ENCODE measurements at regions not wholly inside any gene's neighbourhood (a gene's known extent, or its start where the extent isn't known, plus 50 kb on each side); places are given as distances from the start of the nearest gene placed in this dataset.

DNA sequence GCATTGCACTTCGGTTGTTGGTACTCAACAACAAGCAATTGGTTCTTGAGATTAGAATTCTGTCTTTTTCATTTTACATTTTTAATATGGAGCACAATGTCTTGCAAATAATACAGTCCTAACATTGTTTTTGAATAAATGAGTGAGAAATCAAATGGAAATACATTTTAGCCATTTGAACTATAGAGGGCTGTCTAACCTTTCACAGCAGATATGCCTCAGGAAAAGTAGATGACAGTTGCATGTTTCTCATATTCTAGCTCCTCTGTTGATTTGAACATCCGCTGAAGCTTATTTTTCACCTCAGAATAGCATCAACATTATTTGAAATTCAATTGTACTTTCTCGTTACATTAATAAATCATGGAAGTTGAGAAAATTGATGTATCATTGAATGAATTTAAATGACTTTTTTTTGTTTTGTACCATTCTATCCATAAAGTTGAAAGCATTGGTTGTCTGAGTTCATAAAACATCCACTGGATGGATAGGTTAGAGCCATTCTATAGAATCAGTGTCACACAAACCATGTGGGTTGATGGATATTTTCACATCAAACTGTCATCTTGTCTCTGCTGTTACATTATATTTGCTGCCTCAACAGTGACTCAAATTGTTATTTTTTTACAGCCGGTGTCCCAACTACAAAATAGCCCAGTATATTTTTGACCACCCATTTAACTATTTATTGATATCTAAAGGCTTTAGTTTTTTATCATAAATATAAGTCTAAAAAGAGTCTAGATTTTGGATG, 928.3 kb downstream of the NSUN3 start:
- DNase-seq = no peak

GRCh38 chr3:94996743-94997142, 933.9 kb downstream of the NSUN3 start:
- DNase-seq = no peak

GRCh38 chr3:95002438-95003046, 939.7 kb downstream of the NSUN3 start:
- no peak for DNase-seq

- no peak for DNase-seq
These were observed 965.8 kb downstream of the NSUN3 start for GRCh38 chr3:95028688-95029087.

GRCh38 chr3:95029644-95030043, 966.8 kb downstream of the NSUN3 start:
- DNase-seq = no peak

DNA sequence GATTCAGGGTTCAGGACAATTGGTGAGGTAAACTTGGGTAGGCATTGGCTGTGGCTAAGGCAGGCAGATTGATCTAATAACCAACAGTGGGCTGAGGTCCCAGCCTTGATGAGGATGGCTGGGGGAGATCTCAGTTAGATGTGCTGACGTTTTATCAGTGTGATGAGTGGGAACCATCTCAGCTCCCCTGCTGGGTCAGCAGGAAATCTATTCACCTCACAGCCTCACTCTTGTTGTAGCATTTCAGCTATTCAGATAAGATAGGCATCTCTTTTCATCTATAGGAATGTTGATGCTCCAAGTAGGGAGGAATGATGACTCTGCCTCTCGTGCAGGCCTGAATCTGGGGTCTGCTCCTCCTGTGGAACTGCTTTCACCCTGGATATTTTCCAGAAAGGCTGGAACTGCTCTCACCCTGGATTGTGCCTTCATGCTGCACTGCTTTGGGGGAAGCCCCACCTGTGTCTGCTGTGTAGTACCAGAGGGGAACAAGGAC, 973.7 kb downstream of the NSUN3 start:
- DNase-seq = no peak

GRCh38 chr3:95037097-95037496, 974.2 kb downstream of the NSUN3 start:
- no peak for DNase-seq

DNA sequence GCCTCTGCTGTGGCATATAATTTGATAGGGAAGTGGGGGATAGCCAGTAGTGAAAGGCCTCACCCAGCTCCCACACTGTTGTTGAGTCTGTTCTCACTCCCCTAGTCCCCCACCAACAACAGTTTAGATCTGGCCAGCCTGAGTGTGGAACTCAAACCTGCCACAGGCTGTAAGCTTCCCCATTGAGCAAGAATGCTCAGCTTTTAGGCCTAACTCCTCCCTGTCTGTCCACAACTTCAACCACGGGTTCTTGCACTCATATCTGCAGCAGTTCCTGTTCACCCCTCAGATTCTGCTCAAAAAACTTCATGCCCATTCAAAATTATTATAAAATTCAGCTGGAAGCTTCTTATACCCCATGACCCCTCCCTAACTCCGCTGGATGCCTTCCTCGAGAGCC, 975.1 kb downstream of the NSUN3 start:
- no peak for DNase-seq

DNA sequence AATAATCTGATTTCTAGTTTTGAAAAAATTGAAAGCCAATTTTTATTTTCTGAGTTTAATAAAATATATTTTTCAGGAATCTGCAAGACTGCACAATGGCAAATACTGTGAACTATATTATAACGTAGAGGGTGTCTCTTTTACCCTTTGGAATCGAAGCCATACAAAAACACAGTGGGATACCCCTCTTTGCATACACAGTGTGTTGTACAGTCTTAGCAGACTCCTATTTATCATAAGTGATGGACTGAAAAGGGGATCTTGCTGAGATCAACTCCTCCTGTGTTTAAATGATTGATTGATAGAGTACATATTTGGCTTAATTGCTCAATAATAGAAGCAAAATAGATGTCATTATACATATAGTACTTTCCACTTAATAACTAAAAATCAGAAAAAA, 981.2 kb downstream of the NSUN3 start:
- DNase-seq = no peak

DNA sequence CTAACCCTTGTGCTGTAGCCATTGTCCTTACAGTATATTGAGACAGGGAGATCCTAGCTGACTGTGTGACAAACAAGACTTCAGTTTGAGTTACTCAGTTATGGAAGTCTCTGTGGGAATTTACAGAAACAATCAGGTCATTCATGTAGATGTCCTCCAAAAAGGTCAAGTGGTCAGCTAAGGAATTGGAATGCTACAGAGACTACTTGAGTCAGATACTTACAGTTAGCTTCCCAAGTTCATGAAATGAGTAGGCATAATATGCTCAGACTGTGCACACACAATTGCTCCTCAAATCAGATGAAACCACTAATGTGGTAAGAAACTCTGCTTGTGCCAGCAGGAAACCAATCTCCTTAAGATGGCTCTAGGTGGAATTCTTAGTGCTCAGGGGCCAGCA, 985.7 kb downstream of the NSUN3 start:
- no peak for DNase-seq

GRCh38 chr3:95049841-95050240, 987.0 kb downstream of the NSUN3 start:
- DNase-seq = no peak

DNA sequence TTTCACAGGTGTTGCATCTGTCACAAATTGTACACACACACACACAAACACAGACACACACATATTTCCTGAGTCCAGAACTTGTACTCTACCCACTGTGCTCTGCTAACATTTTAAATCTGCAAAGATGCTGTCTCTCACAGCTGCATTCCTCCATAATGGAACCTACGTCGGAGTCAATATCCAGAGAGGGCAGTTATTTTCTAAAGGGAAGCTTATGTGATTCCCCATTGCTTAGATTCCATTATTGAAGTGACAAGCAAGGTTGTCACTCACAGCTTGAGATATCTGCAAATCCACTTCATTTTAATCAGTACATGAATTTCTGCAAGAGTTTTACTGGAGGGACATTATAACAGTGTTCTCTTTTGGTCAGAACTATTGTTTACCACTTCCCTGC, 992.4 kb downstream of the NSUN3 start:
- DNase-seq = no peak

DNA sequence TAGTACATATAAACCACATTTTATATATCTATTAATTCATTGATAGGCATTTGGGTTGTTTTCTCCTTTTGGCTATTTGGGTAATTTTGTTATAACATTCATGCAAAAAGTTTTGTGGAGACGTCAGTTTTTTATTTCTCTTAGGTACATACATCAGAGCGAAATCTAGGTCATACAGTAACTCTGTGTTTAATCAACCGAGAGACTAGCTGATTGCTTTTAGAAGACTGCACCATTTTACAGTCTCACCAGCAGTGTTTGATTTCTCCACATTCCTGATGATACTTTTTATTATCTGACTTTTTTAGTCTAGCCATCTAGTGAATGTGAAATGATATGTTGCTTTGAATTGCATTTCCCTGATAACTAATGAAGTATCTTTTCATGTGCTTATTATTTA, 1019.3 kb downstream of the NSUN3 start:
- DNase-seq = no peak

- DNase-seq = no peak
These were observed 1021.9 kb downstream of the NSUN3 start for GRCh38 chr3:95084738-95085137.

DNA sequence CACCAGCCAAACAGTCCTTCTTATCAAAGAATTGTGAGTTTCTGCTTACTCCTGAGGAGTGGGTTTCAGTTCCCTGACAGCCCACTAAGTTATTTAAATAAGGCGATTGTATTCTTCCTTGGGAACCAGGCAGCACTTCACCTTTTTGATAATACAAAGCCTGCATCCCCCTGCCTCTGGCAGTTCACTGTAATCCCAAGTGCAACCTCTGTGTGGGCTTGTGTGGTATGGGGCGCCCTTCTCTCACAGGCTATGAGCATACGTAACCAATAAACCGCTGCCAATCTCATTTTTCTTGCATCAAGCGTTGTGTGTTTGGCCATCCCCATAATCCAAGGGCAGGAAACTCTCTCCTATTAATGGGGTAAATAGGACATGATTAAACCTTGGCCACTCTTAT, 1025.6 kb downstream of the NSUN3 start:
- no peak for DNase-seq

DNA sequence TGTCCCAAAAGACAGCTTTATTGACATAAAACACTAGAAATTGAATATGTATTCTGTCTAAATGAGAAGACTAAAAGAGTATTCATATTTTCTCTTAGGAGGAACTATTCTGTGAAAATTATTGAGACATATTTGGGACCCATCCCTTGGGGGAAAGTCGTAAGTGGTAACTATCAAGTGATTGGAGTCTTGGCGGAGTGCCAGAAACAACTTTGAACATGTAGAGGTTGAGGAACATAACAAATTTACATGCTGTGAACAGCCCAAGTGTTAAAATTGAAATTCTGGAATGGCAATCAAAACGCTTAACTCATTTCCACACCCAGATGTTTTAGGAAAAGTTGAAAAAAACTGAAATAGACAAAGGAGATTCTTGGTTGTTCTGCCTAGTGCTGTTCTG, 1034.6 kb downstream of the NSUN3 start:
- no peak for DNase-seq

DNA sequence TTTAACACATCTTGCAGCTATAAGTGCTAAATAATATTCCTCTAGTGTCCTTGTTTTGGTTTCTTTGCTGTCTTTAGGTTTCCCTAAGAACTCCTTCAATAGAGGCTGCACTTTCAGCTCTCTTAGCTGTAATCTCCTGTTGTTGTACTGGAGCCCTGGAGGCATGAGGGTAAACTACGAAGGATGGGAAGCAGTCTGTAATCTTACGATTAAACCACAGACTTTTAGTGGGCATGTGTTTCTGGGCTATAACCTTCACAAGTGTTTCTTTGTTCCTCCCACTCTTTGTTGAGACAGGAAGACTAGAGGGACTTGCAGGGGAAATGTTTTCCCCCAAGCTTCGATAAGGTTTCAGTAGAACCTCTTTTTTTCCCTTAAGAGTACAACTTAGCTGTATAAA, 1058.1 kb downstream of the NSUN3 start:
- no peak for DNase-seq

DNA sequence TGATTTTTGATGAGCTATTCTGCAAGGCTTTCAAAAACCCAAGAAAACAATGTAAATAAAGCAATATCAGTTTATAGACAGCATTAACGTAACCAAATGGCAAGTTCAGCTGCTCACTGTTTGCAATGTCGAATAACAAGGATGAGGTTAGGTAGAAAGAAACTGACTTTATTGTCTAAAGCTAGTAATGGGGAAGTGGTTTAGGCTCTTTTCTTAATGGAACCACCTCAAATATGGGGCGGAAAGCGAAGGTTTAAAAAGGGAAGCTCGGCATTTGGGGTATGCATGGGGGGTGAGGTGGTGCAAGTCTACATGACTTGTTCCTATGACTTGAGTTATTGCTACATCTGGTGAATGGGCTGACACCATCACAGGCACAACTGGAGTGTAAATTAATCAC, 1060.2 kb downstream of the NSUN3 start:
- no peak for DNase-seq

- DNase-seq = no peak
These were observed 1072.0 kb downstream of the NSUN3 start for GRCh38 chr3:95134693-95135413.

DNA sequence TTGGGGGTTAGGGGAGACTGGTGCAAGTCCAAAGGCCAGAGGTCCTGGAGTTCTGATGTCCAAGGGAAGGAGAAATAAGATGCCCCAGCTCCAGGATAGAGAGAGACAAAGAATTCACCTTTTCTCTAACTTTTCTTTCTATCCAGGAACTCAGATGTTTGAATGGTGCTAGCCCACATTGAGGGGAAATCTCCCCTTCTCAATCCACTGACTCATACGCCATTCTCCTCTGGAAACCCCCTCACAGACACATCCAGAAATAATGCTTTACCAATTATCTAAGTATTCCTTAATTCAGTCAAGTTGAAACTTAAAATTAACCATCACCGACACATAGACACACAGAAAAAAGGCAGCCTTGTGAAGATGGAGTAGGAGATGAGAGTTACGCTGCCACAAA, 1085.2 kb downstream of the NSUN3 start:
- DNase-seq = no peak

DNA sequence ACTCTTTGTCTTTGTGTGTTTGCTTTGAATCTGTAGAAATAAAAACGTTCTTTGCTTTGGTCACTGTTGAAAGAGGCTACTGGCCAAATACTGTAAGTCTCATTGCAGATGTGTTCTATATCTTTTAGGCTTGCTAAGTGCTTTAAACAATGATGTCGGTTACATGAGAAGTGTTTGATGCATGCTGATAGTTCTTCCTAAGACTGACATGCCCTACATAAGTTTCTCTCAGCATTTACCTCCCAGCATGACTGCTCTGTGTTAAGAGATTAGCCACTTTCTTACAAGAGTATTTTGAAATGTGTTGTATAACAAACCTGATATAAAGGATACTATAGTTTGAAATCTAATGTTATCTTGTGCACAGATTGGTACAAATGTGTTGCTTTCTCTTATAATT, 1088.7 kb downstream of the NSUN3 start:
- DNase-seq = no peak

GRCh38 chr3:95154766-95155165, 1091.9 kb downstream of the NSUN3 start:
- DNase-seq = no peak

DNA sequence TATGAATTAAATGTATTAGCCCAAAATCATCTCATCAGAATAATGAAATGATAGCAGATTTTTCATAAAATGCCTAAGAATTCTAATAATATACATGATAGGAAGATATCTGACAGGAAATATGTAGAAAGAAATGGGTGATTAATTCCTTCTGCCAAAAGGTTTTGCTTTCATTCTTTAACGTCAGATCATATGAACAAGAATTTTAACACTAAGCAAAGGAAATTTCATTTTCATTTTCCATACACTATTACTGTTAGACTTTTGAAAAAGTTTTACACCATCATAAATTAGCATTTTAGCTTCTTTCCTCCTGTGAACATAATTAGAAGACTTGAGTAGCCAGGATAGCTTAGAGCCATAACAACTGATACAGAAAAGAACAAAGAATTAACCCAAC, 1099.9 kb downstream of the NSUN3 start:
- DNase-seq = no peak
